ENCODE measurements at regions not wholly inside any gene's neighbourhood (a gene's known extent, or its start where the extent isn't known, plus 50 kb on each side); places are given as distances from the start of the nearest gene placed in this dataset.

DNA sequence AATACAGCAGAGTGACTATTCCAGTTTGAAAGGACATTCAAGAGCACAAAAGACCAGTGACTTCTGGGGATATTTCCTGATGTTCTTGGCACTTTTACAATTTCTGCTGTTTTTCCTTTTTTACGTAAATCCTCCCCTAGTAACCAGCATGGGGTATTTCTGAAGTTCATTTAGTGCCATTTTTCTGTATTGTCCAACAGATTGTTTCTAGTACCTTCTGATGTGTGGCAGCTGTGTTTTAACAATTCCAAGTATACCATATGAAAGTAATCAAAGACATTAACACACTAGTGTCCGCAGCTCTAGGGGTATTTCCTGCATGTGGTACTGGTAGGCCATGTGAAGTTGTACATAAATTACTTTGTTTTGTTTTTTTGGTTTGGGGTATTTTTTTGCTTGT is 53.0 kb upstream of the SMARCA2 start:
- H3K4me1 ChIP-seq (ENCODE audit: insufficient read depth, low read length, severe bottlenecking), result no peaks in the 10 kb centered on the region
- no peak overlapping the region for H3K4me3 ChIP-seq (ENCODE audit: low read depth, low read length, poor library complexity, severe bottlenecking)
- no peak overlapping the region for H3K4me2 ChIP-seq (ENCODE audit: low read length)
- H3K27me3 ChIP-seq (ENCODE audit: insufficient read depth, low read length), result no peaks in the 10 kb centered on the region
- no peaks in the 10 kb centered on the region for H3K36me3 ChIP-seq (ENCODE audit: insufficient read depth, low read length)
- H3K79me2 ChIP-seq (ENCODE audit: insufficient read depth, low read length), result no peaks in the 10 kb centered on the region
- no peaks in the 10 kb centered on the region for H3K9me2 ChIP-seq (ENCODE audit: low read depth, low read length)
- H2AFZ ChIP-seq (ENCODE audit: low read length), result no peak overlapping the region
- H3K9ac ChIP-seq (ENCODE audit: low read length), result no peak overlapping the region
- no peaks in the 10 kb centered on the region for H3K9me3 ChIP-seq (ENCODE audit: low read length)
- no peak overlapping the region for H3K27ac ChIP-seq (ENCODE audit: low read depth, low read length, poor library complexity, severe bottlenecking)
- H3F3A ChIP-seq (ENCODE audit: insufficient read depth, low read length), result no peaks in the 10 kb centered on the region
- no peaks in the 10 kb centered on the region for H4K20me1 ChIP-seq (ENCODE audit: insufficient read depth, low read length)
- TF ChIP-seq, protein P1, sequence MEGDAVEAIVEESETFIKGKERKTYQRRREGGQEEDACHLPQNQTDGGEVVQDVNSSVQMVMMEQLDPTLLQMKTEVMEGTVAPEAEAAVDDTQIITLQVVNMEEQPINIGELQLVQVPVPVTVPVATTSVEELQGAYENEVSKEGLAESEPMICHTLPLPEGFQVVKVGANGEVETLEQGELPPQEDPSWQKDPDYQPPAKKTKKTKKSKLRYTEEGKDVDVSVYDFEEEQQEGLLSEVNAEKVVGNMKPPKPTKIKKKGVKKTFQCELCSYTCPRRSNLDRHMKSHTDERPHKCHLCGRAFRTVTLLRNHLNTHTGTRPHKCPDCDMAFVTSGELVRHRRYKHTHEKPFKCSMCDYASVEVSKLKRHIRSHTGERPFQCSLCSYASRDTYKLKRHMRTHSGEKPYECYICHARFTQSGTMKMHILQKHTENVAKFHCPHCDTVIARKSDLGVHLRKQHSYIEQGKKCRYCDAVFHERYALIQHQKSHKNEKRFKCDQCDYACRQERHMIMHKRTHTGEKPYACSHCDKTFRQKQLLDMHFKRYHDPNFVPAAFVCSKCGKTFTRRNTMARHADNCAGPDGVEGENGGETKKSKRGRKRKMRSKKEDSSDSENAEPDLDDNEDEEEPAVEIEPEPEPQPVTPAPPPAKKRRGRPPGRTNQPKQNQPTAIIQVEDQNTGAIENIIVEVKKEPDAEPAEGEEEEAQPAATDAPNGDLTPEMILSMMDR (IDR thresholded peaks at IDR 0.05; ENCODE audit: low read length), result no peak
- TF ChIP-seq EZH2 (IDR thresholded peaks at IDR 0.05; ENCODE audit: borderline replicate concordance, low read length), result no peak

DNA sequence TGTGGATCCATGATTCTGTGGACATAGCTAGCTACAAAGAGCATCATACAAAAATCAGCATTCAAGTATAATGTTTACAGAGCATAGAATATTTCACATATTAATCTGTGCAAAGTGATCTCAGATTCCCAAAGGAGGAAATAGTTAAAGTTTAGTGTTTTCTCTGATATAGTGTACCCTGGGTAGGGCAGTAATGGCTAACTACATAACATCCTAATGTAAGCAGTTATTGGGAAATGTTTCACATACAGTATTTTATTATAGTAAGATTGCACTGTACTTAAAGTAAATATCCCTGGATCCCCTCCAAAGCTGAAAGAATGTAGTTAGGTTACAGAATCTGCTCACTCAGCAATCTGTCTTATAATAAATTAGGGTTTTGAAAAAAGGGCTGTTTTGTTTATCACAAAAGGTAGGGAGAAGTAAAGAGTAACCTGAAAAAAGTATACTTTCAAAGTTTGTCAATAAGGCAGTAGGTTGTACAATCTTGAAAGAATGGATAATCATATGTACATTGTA is 52.5 kb upstream of the SMARCA2 start:
- no peak overlapping the region for H3K4me3 ChIP-seq (ENCODE audit: low read depth, low read length, poor library complexity, severe bottlenecking)
- H3K9me2 ChIP-seq (ENCODE audit: low read depth, low read length), result no peaks in the 10 kb centered on the region

DNA sequence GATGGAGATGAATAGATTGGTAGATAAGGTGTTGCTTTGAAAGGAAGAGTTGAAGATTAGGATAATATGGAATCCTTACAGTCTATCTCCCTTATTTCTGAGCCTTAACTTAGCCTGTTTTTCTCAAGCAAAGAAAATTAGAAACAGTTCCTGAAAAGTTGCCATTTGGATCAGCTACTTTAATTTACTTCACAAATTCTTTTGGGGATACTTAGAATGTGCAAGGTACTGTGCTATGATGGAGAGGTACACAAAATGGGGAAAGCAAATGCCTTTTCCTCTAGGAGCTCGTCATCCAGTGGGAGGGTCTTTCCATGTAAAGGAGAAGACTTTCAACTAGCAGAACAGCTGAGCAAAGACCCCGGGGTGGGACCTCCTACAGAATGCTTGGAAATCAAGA is 51.1 kb upstream of the SMARCA2 start:
- Histone ChIP-seq H3K79me2 (ENCODE audit: insufficient read depth, low read length) (no peaks in the 10 kb centered on the region), H3K4me2 (ENCODE audit: low read length) (no peak overlapping the region), H3F3A (ENCODE audit: insufficient read depth, low read length) (no peaks in the 10 kb centered on the region), H2AFZ (ENCODE audit: low read length) (no peak overlapping the region), H3K36me3 (ENCODE audit: insufficient read depth, low read length) (no peaks in the 10 kb centered on the region), H4K20me1 (ENCODE audit: insufficient read depth, low read length) (no peaks in the 10 kb centered on the region), H3K9me2 (ENCODE audit: low read depth, low read length) (no peaks in the 10 kb centered on the region), H3K27ac (ENCODE audit: low read depth, low read length, poor library complexity, severe bottlenecking) (no peak overlapping the region), H3K27me3 (ENCODE audit: insufficient read depth, low read length) (no peaks in the 10 kb centered on the region), H3K9ac (ENCODE audit: low read length) (no peak overlapping the region), H3K4me3 (ENCODE audit: low read depth, low read length, poor library complexity, severe bottlenecking) (no peak overlapping the region), H3K9me3 (ENCODE audit: low read length) (no peaks in the 10 kb centered on the region), H3K4me1 (ENCODE audit: insufficient read depth, low read length, severe bottlenecking) (no peaks in the 10 kb centered on the region)
- TF ChIP-seq, protein P1 (IDR thresholded peaks at IDR 0.05; ENCODE audit: low read length), result no peak
- no peak for TF ChIP-seq EZH2 (IDR thresholded peaks at IDR 0.05; ENCODE audit: borderline replicate concordance, low read length)

More for the DNA sequence above, 52.5 kb upstream of the SMARCA2 start:
- H3K4me2 ChIP-seq (ENCODE audit: low read length), result no peak overlapping the region
- H4K20me1 ChIP-seq (ENCODE audit: insufficient read depth, low read length), result no peaks in the 10 kb centered on the region
- no peak overlapping the region for H3K9ac ChIP-seq (ENCODE audit: low read length)
- no peaks in the 10 kb centered on the region for H3K4me1 ChIP-seq (ENCODE audit: insufficient read depth, low read length, severe bottlenecking)
- H3F3A ChIP-seq (ENCODE audit: insufficient read depth, low read length), result no peaks in the 10 kb centered on the region
- H3K27me3 ChIP-seq (ENCODE audit: insufficient read depth, low read length), result no peaks in the 10 kb centered on the region
- H3K79me2 ChIP-seq (ENCODE audit: insufficient read depth, low read length), result no peaks in the 10 kb centered on the region
- H3K27ac ChIP-seq (ENCODE audit: low read depth, low read length, poor library complexity, severe bottlenecking), result no peak overlapping the region
- TF ChIP-seq, protein P1 (IDR thresholded peaks at IDR 0.05; ENCODE audit: low read length), result no peak
- TF ChIP-seq EZH2 (IDR thresholded peaks at IDR 0.05; ENCODE audit: borderline replicate concordance, low read length), result no peak
- no peak overlapping the region for H2AFZ ChIP-seq (ENCODE audit: low read length)
- no peaks in the 10 kb centered on the region for H3K9me3 ChIP-seq (ENCODE audit: low read length)
- H3K36me3 ChIP-seq (ENCODE audit: insufficient read depth, low read length), result no peaks in the 10 kb centered on the region

Data from OCI-LY1 (cell line).